Neutrophil (primary cell): ENCODE measurements at regions not wholly inside any gene's neighbourhood (a gene's known extent, or its start where the extent isn't known, plus 50 kb on each side); places are given as distances from the start of the nearest gene placed in this dataset.
A peak's percentile ranks its signal among the peaks of the same experiment; 100 is the strongest.

Experiments used
- H3K27ac ChIP-seq: fragments of 200-600 bp; sonication (generic); 2 replicates; pipeline ENCODE4 v1.5.1; 2016; ENCODE audit warnings: mild to moderate bottlenecking, moderate library complexity
- H3K27me3 ChIP-seq: fragments of 200-600 bp; sonication (generic); 2 replicates; pipeline ENCODE4 v1.6.0; 2016; ENCODE audit warnings: mild to moderate bottlenecking
- H3K36me3 ChIP-seq: fragments of 200-600 bp; sonication (generic); 2 replicates; pipeline ENCODE4 v1.5.1; 2017
- H3K4me1 ChIP-seq, 2 experiments: fragments of 200-600 bp in 1 of 2; sonication (generic) in 1 of 2; 1 replicate in 1 of 2; 2 replicates in 1 of 2; pipeline versions ENCODE4 v1.5.1 to v1.6.1; 2013 to 2016; ENCODE audit warnings: low read depth in 1 of 2, low read length in 1 of 2, mild to moderate bottlenecking in 1 of 2, moderate library complexity in 1 of 2; ENCODE audit not compliant: control insufficient read depth in 1 of 2, insufficient read depth in 1 of 2
- H3K4me3 ChIP-seq, 2 experiments: fragments of 200-600 bp in 1 of 2; sonication (generic) in 1 of 2; 1 replicate in 1 of 2; 2 replicates in 1 of 2; pipeline ENCODE4 v1.5.1; 2013 to 2016; ENCODE audit warnings: low read depth in 1 of 2, low read length in 1 of 2, mild to moderate bottlenecking in 1 of 2, moderate library complexity in 1 of 2
- H3K9me3 ChIP-seq: fragments of 200-600 bp; sonication (generic); 2 replicates; pipeline ENCODE4 v1.5.1; 2016
- TF ChIP-seq, protein P1 (sequence below): fragments of 200-600 bp; sonication (generic); IDR thresholded peaks from 2 replicates; pipeline ENCODE4 v1.5.1; 2016; ENCODE audit warnings: antibody characterized with exemption

DNA sequence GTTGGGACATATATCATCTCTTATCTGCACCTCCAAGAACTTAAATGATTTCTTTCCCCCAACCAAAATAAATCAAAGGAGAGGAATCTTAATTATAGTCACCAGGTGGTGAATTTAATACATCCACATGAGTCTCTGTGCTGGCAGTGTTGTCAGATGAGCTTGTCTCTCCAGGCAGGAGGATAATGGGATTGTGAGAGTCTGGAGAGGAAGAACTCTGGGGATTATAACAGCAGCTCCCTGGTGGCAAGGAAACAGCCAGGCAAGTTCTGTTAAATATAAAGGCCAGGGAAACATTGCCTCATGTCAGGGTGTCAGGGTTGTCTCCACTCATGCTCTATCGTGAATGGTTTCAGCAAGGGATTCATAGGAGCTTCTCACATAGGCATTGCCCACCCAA is 80.8 kb downstream of the TLR4 start:
- Histone ChIP-seq H3K36me3 (no peaks in the 10 kb centered on the region), H3K4me3 (no peak overlapping the region), H3K4me1 (peaks cover 18% of the 10 kb centered on the region in 2 experiments), H3K27ac (peak overlapping the region; percentile 91), H3K9me3 (no peaks in the 10 kb centered on the region), H3K27me3 (no peaks in the 10 kb centered on the region)
- TF ChIP-seq, protein P1, sequence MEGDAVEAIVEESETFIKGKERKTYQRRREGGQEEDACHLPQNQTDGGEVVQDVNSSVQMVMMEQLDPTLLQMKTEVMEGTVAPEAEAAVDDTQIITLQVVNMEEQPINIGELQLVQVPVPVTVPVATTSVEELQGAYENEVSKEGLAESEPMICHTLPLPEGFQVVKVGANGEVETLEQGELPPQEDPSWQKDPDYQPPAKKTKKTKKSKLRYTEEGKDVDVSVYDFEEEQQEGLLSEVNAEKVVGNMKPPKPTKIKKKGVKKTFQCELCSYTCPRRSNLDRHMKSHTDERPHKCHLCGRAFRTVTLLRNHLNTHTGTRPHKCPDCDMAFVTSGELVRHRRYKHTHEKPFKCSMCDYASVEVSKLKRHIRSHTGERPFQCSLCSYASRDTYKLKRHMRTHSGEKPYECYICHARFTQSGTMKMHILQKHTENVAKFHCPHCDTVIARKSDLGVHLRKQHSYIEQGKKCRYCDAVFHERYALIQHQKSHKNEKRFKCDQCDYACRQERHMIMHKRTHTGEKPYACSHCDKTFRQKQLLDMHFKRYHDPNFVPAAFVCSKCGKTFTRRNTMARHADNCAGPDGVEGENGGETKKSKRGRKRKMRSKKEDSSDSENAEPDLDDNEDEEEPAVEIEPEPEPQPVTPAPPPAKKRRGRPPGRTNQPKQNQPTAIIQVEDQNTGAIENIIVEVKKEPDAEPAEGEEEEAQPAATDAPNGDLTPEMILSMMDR: no peak

DNA sequence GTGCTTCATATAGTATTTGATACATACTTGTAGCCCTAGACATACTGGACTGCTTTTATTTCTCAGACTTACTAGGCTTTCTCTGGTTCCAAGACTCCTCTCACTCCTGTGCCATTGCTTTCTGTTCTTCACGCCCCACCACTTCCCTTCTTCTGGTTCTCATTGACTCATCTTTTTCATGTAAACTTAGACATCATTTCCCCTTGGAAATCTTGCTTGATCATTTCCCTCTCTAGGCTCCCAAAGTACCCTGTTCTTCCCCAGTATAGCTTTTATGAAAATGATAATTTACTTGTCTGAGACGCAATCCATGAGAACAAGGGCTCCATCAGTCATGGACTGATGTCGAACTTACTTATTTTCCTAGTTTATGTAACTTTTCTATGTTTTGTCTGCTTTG is 83.5 kb downstream of the TLR4 start:
- Histone ChIP-seq H3K27me3 (no peaks in the 10 kb centered on the region), H3K27ac (no peak overlapping the region), H3K4me1 (peaks cover 12 to 13% of the 10 kb centered on the region in 2 experiments), H3K9me3 (no peaks in the 10 kb centered on the region), H3K4me3 (no peak overlapping the region), H3K36me3 (no peaks in the 10 kb centered on the region)
- TF ChIP-seq, protein P1: no peak

DNA sequence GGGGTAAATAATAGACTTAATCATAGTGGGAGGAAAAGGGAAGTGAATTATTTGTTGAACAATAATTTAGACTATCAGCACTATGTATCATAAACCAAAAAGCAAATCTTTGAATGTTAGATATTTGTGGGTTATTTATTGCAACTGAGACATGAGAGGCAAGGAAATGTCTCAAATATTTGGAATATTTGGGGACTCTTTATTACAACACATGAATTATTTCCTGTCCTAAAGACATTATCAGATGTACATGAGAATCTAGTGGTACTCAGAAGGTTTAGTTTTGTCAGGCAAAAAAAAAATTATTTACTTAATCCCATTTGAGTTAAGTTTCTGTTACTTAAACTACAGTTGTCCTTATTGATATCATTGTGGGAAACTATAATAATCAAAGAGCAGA is 91.1 kb downstream of the TLR4 start:
- no peak overlapping the region for H3K27ac ChIP-seq
- no peaks in the 10 kb centered on the region for H3K9me3 ChIP-seq
- TF ChIP-seq, protein P1: no peak
- H3K4me1 ChIP-seq: no peaks in the 10 kb centered on the region
- H3K4me3 ChIP-seq: no peak overlapping the region
- H3K36me3 ChIP-seq: no peaks in the 10 kb centered on the region
- peaks cover 8% of the 10 kb centered on the region for H3K27me3 ChIP-seq

DNA sequence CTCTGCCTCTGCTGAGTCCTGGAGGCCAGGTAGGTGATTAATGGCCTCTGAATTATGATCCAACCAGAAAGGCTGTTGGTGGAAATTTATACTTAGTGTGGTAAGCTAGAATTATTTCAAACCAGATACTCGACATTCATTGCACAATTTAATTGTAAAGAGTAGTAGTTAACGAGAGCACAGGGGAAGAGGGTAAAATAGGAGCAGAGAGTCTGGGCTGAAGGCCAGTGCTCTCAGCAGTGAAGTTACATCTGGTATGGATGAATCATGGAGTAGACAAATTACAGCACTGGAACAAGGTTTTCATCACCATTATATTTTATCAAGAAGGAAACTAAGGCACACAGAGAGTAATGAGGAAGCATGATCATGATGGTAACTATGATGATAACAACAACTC is 92.5 kb downstream of the TLR4 start:
- TF ChIP-seq, protein P1: no peak
- no peak overlapping the region for H3K27ac ChIP-seq
- no peaks in the 10 kb centered on the region for H3K9me3 ChIP-seq
- peaks cover 15% of the 10 kb centered on the region for H3K27me3 ChIP-seq
- no peak overlapping the region for H3K4me3 ChIP-seq
- no peaks in the 10 kb centered on the region for H3K36me3 ChIP-seq
- no peaks in the 10 kb centered on the region for H3K4me1 ChIP-seq

DNA sequence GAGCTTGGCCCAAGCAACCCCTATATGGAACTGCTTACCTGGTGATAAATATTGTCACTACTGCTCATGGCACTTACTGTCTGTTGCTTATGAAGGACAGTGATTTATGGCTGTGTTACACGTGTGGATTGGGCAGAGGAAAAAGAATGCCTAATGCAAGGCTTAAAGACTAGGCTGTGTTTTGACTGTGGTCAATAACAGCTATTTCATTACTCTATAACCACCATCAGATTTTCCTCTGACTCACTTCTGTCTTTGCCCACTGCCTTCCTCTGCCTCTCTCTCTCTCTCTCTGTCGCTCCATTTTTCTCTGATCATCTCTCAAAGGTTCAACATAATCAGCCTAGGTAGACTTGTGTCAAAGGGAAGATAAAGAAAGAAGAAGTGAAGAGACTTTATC is 96.2 kb downstream of the TLR4 start:
- Histone ChIP-seq H3K27me3 (peaks cover 26% of the 10 kb centered on the region), H3K27ac (no peak overlapping the region), H3K4me1 (no peaks in the 10 kb centered on the region), H3K36me3 (no peaks in the 10 kb centered on the region), H3K9me3 (no peaks in the 10 kb centered on the region), H3K4me3 (no peak overlapping the region)
- TF ChIP-seq, protein P1: no peak

DNA sequence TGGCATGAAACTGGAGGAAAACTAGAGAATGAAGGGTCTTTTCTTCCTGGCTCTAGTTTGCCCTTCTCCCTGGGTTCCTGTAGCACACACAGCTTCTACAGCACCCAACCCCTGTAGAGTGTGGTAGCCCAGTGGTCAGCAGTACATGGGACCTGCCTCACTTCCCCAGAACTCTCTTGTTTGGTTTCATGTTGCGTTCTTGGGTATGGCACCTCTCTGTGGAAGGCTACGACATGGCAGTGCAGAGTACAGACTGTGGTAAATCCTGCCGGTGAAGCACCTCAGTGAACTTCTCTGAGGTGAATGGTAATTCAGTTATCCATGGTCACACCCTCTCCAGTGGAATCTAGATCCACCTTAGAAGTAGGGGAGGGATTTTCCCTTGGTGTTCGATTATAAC is 105.5 kb downstream of the TLR4 start:
- H3K9me3 ChIP-seq: no peaks in the 10 kb centered on the region
- H3K4me3 ChIP-seq: no peak overlapping the region
- TF ChIP-seq, protein P1: no peak
- peaks cover 22% of the 10 kb centered on the region for H3K27me3 ChIP-seq
- H3K4me1 ChIP-seq: no peaks in the 10 kb centered on the region
- no peak overlapping the region for H3K27ac ChIP-seq
- H3K36me3 ChIP-seq: no peaks in the 10 kb centered on the region
